Hepatocyte (in vitro differentiated cells): ENCODE measurements at regions not wholly inside any gene's neighbourhood (a gene's known extent, or its start where the extent isn't known, plus 50 kb on each side); places are given as distances from the start of the nearest gene placed in this dataset.
"Not testable (repeated sequence)": the region's sequence is repeated elsewhere in the genome, so short reads cannot be mapped to it uniquely, and the experiment has no call there.

Source experiments
- DNase-seq: peaks from one replicate; pipeline ENCODE4 v3.0.0-alpha.2; 2016; ENCODE audit warnings: low spot score
- H2AFZ ChIP-seq: fragments of 200-600 bp; sonication (generic); 2 replicates; pipeline ENCODE4 v1.6.0; 2016; ENCODE audit warnings: antibody characterized with exemption, mild to moderate bottlenecking
- H3K27ac ChIP-seq: fragments of 200-600 bp; sonication (generic); 2 replicates; pipeline ENCODE4 v1.5.1; 2016; ENCODE audit warnings: mild to moderate bottlenecking
- H3K27me3 ChIP-seq: fragments of 200-600 bp; sonication (generic); 2 replicates; pipeline ENCODE4 v1.6.1; 2016
- H3K36me3 ChIP-seq: fragments of 200-600 bp; sonication (generic); replicated peaks from 2 replicates; pipeline ENCODE4 v1.5.1; 2016; ENCODE audit warnings: low read depth; ENCODE audit not compliant: insufficient read depth
- H3K4me1 ChIP-seq: fragments of 200-600 bp; sonication (generic); 2 replicates; pipeline ENCODE4 v1.5.1; 2016; ENCODE audit warnings: mild to moderate bottlenecking, moderate library complexity; ENCODE audit not compliant: insufficient read depth
- H3K4me2 ChIP-seq: fragments of 200-600 bp; sonication (generic); 2 replicates; pipeline ENCODE4 v1.6.0; 2016
- H3K4me3 ChIP-seq: fragments of 200-600 bp; sonication (generic); 2 replicates; pipeline ENCODE4 v1.5.1; 2016; ENCODE audit warnings: mild to moderate bottlenecking
- H3K79me2 ChIP-seq: fragments of 200-600 bp; sonication (generic); 2 replicates; pipeline ENCODE4 v1.6.0; 2017; ENCODE audit warnings: mild to moderate bottlenecking
- H3K9me2 ChIP-seq: fragments of 200-600 bp; sonication (generic); replicated peaks from 2 replicates; pipeline ENCODE4 v1.6.0; 2017; ENCODE audit warnings: mild to moderate bottlenecking; ENCODE audit not compliant: insufficient read depth
- H3K9me3 ChIP-seq: fragments of 200-600 bp; sonication (generic); 2 replicates; pipeline ENCODE4 v1.5.1; 2016; ENCODE audit warnings: low read depth, mild to moderate bottlenecking
- H4K20me1 ChIP-seq: fragments of 200-600 bp; sonication (generic); 2 replicates; pipeline ENCODE4 v1.6.0; 2016; ENCODE audit warnings: mild to moderate bottlenecking; ENCODE audit not compliant: insufficient read depth, poor library complexity, severe bottlenecking
- EZH2 ChIP-seq: fragments of 200-600 bp; sonication (generic); IDR thresholded peaks from 2 replicates; pipeline ENCODE4 v1.6.1; 2016; ENCODE audit warnings: antibody characterized with exemption, mild to moderate bottlenecking, borderline replicate concordance
- EZH2phosphoT487 ChIP-seq: fragments of 200-600 bp; sonication (generic); IDR thresholded peaks from one replicate; pipeline ENCODE4 v1.6.1; 2018; ENCODE audit warnings: antibody characterized with exemption, mild to moderate bottlenecking, low read depth, moderate library complexity; ENCODE audit not compliant: unreplicated experiment, severe bottlenecking
- WGBS: methylation state at CpG from one replicate; pipeline ENCODE4 v1.1.6; 2016; ENCODE audit warnings: low lambda C conversion rate; ENCODE audit errors: missing lambda C conversion rate; 5-methylcytosine and 5-hydroxymethylcytosine counted together
- TF ChIP-seq, protein P1 (sequence below): fragments of 200-600 bp; sonication (generic); IDR thresholded peaks from 2 replicates; pipeline ENCODE4 v1.5.1; 2016; ENCODE audit warnings: antibody characterized with exemption, mild to moderate bottlenecking; ENCODE audit not compliant: poor library complexity

DNA sequence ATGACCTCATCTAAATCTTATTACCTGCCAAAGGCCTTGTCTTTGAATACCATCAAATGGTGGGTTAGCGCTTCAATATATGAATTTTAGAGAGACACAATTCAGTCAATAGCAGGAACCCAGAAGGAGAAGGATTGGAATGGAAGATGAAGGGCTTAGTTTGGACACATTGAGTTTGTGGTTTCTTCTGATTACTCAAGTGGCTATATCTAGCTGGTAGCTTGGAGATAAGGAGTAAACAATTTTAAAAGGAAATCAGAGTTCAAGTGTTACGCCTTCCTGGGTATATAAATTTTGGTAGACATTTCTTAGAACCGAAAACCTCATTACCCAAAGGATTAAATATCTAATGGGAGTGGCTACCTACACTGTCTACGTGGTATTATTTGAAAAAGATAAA, 80.2 kb downstream of the RGS2 start:
- Histone ChIP-seq H2AFZ (no peak overlapping the region), H3K27me3 (no peaks in the 10 kb centered on the region), H3K9me2 (no peaks in the 10 kb centered on the region), H3K4me2 (no peak overlapping the region), H3K4me1 (peaks cover 8% of the 10 kb centered on the region), H3K79me2 (no peaks in the 10 kb centered on the region), H4K20me1 (no peaks in the 10 kb centered on the region), H3K4me3 (no peak overlapping the region), H3K27ac (no peak overlapping the region), H3K36me3 (no peaks in the 10 kb centered on the region), H3K9me3 (no peaks in the 10 kb centered on the region)
- no peak for DNase-seq
- WGBS = 86% methylated on average over 4 of the region's 4 CpGs
- TF ChIP-seq, protein P1, sequence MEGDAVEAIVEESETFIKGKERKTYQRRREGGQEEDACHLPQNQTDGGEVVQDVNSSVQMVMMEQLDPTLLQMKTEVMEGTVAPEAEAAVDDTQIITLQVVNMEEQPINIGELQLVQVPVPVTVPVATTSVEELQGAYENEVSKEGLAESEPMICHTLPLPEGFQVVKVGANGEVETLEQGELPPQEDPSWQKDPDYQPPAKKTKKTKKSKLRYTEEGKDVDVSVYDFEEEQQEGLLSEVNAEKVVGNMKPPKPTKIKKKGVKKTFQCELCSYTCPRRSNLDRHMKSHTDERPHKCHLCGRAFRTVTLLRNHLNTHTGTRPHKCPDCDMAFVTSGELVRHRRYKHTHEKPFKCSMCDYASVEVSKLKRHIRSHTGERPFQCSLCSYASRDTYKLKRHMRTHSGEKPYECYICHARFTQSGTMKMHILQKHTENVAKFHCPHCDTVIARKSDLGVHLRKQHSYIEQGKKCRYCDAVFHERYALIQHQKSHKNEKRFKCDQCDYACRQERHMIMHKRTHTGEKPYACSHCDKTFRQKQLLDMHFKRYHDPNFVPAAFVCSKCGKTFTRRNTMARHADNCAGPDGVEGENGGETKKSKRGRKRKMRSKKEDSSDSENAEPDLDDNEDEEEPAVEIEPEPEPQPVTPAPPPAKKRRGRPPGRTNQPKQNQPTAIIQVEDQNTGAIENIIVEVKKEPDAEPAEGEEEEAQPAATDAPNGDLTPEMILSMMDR = no peak
- TF ChIP-seq EZH2phosphoT487 = no peak

DNA sequence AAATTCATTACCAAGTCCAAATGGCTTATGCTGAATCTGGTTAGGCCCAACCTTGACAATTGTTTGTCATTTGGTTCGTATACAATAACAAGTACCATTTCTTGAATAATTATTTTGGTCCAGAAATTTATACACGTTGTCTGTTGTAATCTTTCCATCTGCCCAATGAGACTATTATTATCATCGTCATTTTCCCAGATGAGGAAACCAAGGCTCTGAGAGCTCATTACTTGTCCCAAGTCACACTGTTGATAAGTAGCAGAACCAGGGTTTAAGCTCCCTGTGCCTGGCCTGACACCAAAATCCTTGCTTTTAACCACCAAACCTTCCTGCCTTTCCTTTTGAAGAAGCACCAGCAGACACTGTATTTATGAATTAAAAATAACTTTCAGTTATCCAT, 81.3 kb downstream of the RGS2 start:
- no peaks in the 10 kb centered on the region for H3K9me3 ChIP-seq
- DNase-seq = no peak
- TF ChIP-seq, protein P1 = no peak
- TF ChIP-seq EZH2 (no peak), EZH2phosphoT487 (no peak)
- no peaks in the 10 kb centered on the region for H3K27me3 ChIP-seq
- H3K4me2 ChIP-seq = no peak overlapping the region
- H3K4me1 ChIP-seq = peaks cover under 1% of the 10 kb centered on the region
- 91% methylated on average over 3 of the region's 3 CpGs for WGBS
- no peaks in the 10 kb centered on the region for H3K36me3 ChIP-seq
- no peak overlapping the region for H3K27ac ChIP-seq
- H4K20me1 ChIP-seq = no peaks in the 10 kb centered on the region
- H2AFZ ChIP-seq = no peak overlapping the region
- H3K9me2 ChIP-seq = no peaks in the 10 kb centered on the region
- no peaks in the 10 kb centered on the region for H3K79me2 ChIP-seq
- no peak overlapping the region for H3K4me3 ChIP-seq

DNA sequence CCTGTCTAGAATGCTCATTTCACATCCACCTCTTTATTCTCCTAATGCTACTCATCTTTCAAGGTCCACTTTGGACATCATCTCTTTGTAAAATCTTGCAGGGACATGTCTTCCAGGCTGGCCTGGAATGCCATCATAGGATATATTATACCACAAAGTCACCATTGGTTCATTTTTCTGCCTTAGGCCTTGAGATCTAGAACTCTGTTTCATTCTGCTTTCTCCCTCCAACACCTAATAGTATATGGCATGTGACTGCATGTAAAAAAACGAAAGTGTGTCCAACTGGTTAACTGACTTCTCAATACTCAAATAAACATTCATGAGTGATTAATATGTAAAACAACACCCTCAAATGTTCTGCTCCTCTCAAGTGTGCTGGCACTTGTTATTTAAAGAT, 84.1 kb downstream of the RGS2 start:
- no peak overlapping the region for H2AFZ ChIP-seq
- H3K4me2 ChIP-seq = no peak overlapping the region
- WGBS = 0% methylated on average over 1 of the region's 1 CpG
- no peak overlapping the region for H3K27ac ChIP-seq
- no peaks in the 10 kb centered on the region for H3K9me2 ChIP-seq
- H4K20me1 ChIP-seq = no peaks in the 10 kb centered on the region
- H3K27me3 ChIP-seq = no peaks in the 10 kb centered on the region
- no peaks in the 10 kb centered on the region for H3K79me2 ChIP-seq
- no peak for TF ChIP-seq EZH2phosphoT487
- TF ChIP-seq EZH2 = no peak
- TF ChIP-seq, protein P1 = no peak
- no peaks in the 10 kb centered on the region for H3K36me3 ChIP-seq
- H3K4me1 ChIP-seq = no peaks in the 10 kb centered on the region
- H3K4me3 ChIP-seq = no peak overlapping the region
- no peaks in the 10 kb centered on the region for H3K9me3 ChIP-seq
- no peak for DNase-seq

DNA sequence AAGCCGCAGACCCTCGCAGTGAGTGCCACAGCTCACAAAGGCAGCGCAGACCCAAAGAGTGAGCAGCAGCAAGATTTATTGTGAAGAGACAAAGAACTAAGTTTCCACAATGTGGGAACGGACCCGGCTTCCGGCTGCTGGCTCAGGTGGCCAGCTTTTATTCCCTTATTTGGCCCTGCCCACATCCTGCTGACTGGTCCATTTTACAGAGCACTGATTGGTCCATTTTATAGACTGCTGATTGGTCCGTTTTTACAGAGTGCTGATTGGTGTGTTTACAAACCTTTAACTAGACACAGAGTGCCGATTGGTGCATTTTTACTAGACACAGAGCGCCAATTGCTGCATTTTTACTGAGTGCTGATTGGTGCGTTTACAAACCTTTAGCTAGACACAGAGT, 86.6 kb downstream of the RGS2 start:
- not testable (repeated sequence) for H3K9me3 ChIP-seq, H4K20me1 ChIP-seq, H3K4me1 ChIP-seq, H3K9me2 ChIP-seq, H3K27ac ChIP-seq, H3K4me2 ChIP-seq, H3K27me3 ChIP-seq, H3K36me3 ChIP-seq, DNase-seq, H2AFZ ChIP-seq, H3K79me2 ChIP-seq, H3K4me3 ChIP-seq
- WGBS = 94% methylated on average over 10 of the region's 10 CpGs
